IPS DF 6.9 (cell line): ENCODE measurements at regions not wholly inside any gene's neighbourhood (a gene's known extent, or its start where the extent isn't known, plus 50 kb on each side); places are given as distances from the start of the nearest gene placed in this dataset.
A peak's percentile ranks its signal among the peaks of the same experiment; 100 is the strongest.
"Not testable (repeated sequence)": the region's sequence is repeated elsewhere in the genome, so short reads cannot be mapped to it uniquely, and the experiment has no call there.

Experiments
- DNase-seq: peaks from one replicate; pipeline ENCODE4 v3.0.0-alpha.2; 2013; ENCODE audit warnings: low read depth, low spot score
- H3K27ac ChIP-seq: one replicate; pipeline ENCODE4 v1.5.1; 2013; ENCODE audit warnings: low read length, control low read depth
- H3K27me3 ChIP-seq: 2 replicates; pipeline ENCODE4 v1.6.1; 2013; ENCODE audit warnings: mild to moderate bottlenecking, low read length; ENCODE audit not compliant: control insufficient read depth, insufficient read depth
- H3K36me3 ChIP-seq: 2 replicates; pipeline ENCODE4 v1.6.1; 2013; ENCODE audit warnings: low read length; ENCODE audit not compliant: control insufficient read depth, insufficient read depth
- H3K4me1 ChIP-seq: 2 replicates; pipeline ENCODE4 v1.6.1; 2013; ENCODE audit warnings: low read length; ENCODE audit not compliant: control insufficient read depth, insufficient read depth
- H3K4me3 ChIP-seq: 2 replicates; pipeline ENCODE4 v1.5.1; 2013; ENCODE audit warnings: mild to moderate bottlenecking, low read length
- H3K9me3 ChIP-seq: 2 replicates; pipeline ENCODE4 v1.6.1; 2013; ENCODE audit warnings: low read length, inconsistent platforms; ENCODE audit not compliant: control insufficient read depth, insufficient read depth
- WGBS: extraction: QIAGEN DNeasy Blood & Tissue Kit; methylation state at CpG from one replicate; pipeline ENCODE4 v1.1.7; 2013; ENCODE audit warnings: mixed read lengths, missing lambda C conversion rate; ENCODE audit not compliant: insufficient read length, insufficient coverage; 5-methylcytosine and 5-hydroxymethylcytosine counted together

GRCh38 chr10:52368725-52369124, 54.6 kb downstream of the DKK1 start:
- H3K36me3 ChIP-seq = no peaks in the 10 kb centered on the region
- peak; percentile 1 for DNase-seq
- no peaks in the 10 kb centered on the region for H3K4me1 ChIP-seq
- H3K9me3 ChIP-seq = no peaks in the 10 kb centered on the region; the same call in 1 of the 2 replicates
- no peaks in the 10 kb centered on the region for H3K27me3 ChIP-seq
- no peak overlapping the region for H3K4me3 ChIP-seq
- no peak overlapping the region for H3K27ac ChIP-seq
- no CpG with 5 or more reads among the region's 1 CpG for WGBS

- not testable (repeated sequence) for DNase-seq, H3K27ac ChIP-seq
- WGBS = no CpG with 5 or more reads among the region's 2 CpGs
Observed at GRCh38 chr10:52374207-52374606, 60.1 kb downstream of the DKK1 start.

GRCh38 chr10:52376694-52377354, 62.7 kb downstream of the DKK1 start:
- no peak overlapping the region for H3K27ac ChIP-seq
- no peak overlapping the region for H3K4me3 ChIP-seq
- H3K27me3 ChIP-seq = no peaks in the 10 kb centered on the region
- no peak for DNase-seq
- no peaks in the 10 kb centered on the region for H3K4me1 ChIP-seq
- H3K9me3 ChIP-seq = no peaks in the 10 kb centered on the region
- no peaks in the 10 kb centered on the region for H3K36me3 ChIP-seq
- no CpG with 5 or more reads among the region's 2 CpGs for WGBS

More at GRCh38 chr10:52374207-52374606, 60.1 kb downstream of the DKK1 start:
- H3K27me3 ChIP-seq, H3K9me3 ChIP-seq, H3K4me1 ChIP-seq, H3K4me3 ChIP-seq, H3K36me3 ChIP-seq: not testable (repeated sequence)

GRCh38 chr10:52378124-52378523, 64.0 kb downstream of the DKK1 start:
- H3K4me1 ChIP-seq = no peaks in the 10 kb centered on the region
- H3K36me3 ChIP-seq = no peaks in the 10 kb centered on the region
- WGBS = no CpG with 5 or more reads among the region's 3 CpGs
- no peaks in the 10 kb centered on the region for H3K9me3 ChIP-seq
- DNase-seq = no peak
- no peaks in the 10 kb centered on the region for H3K27me3 ChIP-seq
- H3K27ac ChIP-seq = no peak overlapping the region
- H3K4me3 ChIP-seq = no peak overlapping the region

GRCh38 chr10:52379287-52379686, 65.2 kb downstream of the DKK1 start:
- no peak for DNase-seq
- no peaks in the 10 kb centered on the region for H3K36me3 ChIP-seq
- H3K27ac ChIP-seq = no peak overlapping the region
- no peaks in the 10 kb centered on the region for H3K4me1 ChIP-seq
- H3K9me3 ChIP-seq = no peaks in the 10 kb centered on the region
- no CpG with 5 or more reads among the region's 3 CpGs for WGBS
- H3K4me3 ChIP-seq = no peak overlapping the region
- no peaks in the 10 kb centered on the region for H3K27me3 ChIP-seq

GRCh38 chr10:52383088-52383487, 69.0 kb downstream of the DKK1 start:
- no peak overlapping the region for H3K4me3 ChIP-seq
- no peaks in the 10 kb centered on the region for H3K4me1 ChIP-seq
- no peaks in the 10 kb centered on the region for H3K36me3 ChIP-seq
- no CpG with 5 or more reads among the region's 1 CpG for WGBS
- H3K27me3 ChIP-seq = no peaks in the 10 kb centered on the region
- H3K9me3 ChIP-seq = no peaks in the 10 kb centered on the region
- DNase-seq = no peak
- no peak overlapping the region for H3K27ac ChIP-seq

- no CpG with 5 or more reads among the region's 2 CpGs for WGBS
- Histone ChIP-seq H3K27me3 (no peaks in the 10 kb centered on the region), H3K36me3 (no peaks in the 10 kb centered on the region), H3K4me3 (no peak overlapping the region), H3K4me1 (no peaks in the 10 kb centered on the region), H3K27ac (no peak overlapping the region), H3K9me3 (no peaks in the 10 kb centered on the region)
- no peak for DNase-seq
Observed at GRCh38 chr10:52387744-52388143, 73.7 kb downstream of the DKK1 start.

GRCh38 chr10:52390388-52390787, 76.3 kb downstream of the DKK1 start:
- no peak overlapping the region for H3K27ac ChIP-seq
- no peaks in the 10 kb centered on the region for H3K27me3 ChIP-seq
- H3K9me3 ChIP-seq = no peaks in the 10 kb centered on the region
- no CpG with 5 or more reads among the region's 2 CpGs for WGBS
- no peaks in the 10 kb centered on the region for H3K4me1 ChIP-seq
- H3K36me3 ChIP-seq = no peaks in the 10 kb centered on the region
- no peak overlapping the region for H3K4me3 ChIP-seq
- no peak for DNase-seq

GRCh38 chr10:52391927-52392602, 78.0 kb downstream of the DKK1 start:
- WGBS = no CpG with 5 or more reads among the region's 7 CpGs

GRCh38 chr10:52394246-52394645, 80.2 kb downstream of the DKK1 start:
- Histone ChIP-seq H3K36me3 (no peaks in the 10 kb centered on the region), H3K27ac (no peak overlapping the region), H3K27me3 (no peaks in the 10 kb centered on the region), H3K4me1 (no peaks in the 10 kb centered on the region), H3K4me3 (no peak overlapping the region), H3K9me3 (no peaks in the 10 kb centered on the region)
- no CpG with 5 or more reads among the region's 1 CpG for WGBS
- DNase-seq = no peak

More at GRCh38 chr10:52391927-52392602, 78.0 kb downstream of the DKK1 start:
- no peak overlapping the region for H3K27ac ChIP-seq
- no peaks in the 10 kb centered on the region for H3K4me1 ChIP-seq
- H3K4me3 ChIP-seq = no peak overlapping the region
- no peaks in the 10 kb centered on the region for H3K9me3 ChIP-seq
- no peaks in the 10 kb centered on the region for H3K27me3 ChIP-seq
- H3K36me3 ChIP-seq = no peaks in the 10 kb centered on the region
- DNase-seq = no peak

- H3K4me1 ChIP-seq = no peaks in the 10 kb centered on the region
- no peak overlapping the region for H3K4me3 ChIP-seq
- no peak overlapping the region for H3K27ac ChIP-seq
- H3K27me3 ChIP-seq = no peaks in the 10 kb centered on the region
- no peaks in the 10 kb centered on the region for H3K36me3 ChIP-seq
- DNase-seq = no peak
- no CpG with 5 or more reads among the region's 1 CpG for WGBS
- no peaks in the 10 kb centered on the region for H3K9me3 ChIP-seq
Observed at GRCh38 chr10:52400562-52400961, 86.5 kb downstream of the DKK1 start.
